B cell (primary cell): ENCODE measurements at regions not wholly inside any gene's neighbourhood (a gene's known extent, or its start where the extent isn't known, plus 50 kb on each side); places are given as distances from the start of the nearest gene placed in this dataset.

Experiments
- ATAC-seq: fragments of 200-7000 bp; cut with Tn5 transposase; one replicate; pipeline ENCODE4 v1.10.0; 2021; ENCODE audit warnings: low read depth, mild to moderate bottlenecking, moderate number of reproducible peaks, moderate library complexity
- CTCF ChIA-PET: fragments of 350-600 bp; sonication (Branson Sonifier 250); formaldehyde crosslinking; loops from one replicate; lab custom pipeline; 2021; ENCODE audit warnings: antibody characterized with exemption, inconsistent platforms; lab: Charles Lee
- POLR2A ChIA-PET: fragments of 350-600 bp; sonication (Branson Sonifier 250); formaldehyde crosslinking; loops from one replicate; lab custom pipeline; 2021; ENCODE audit warnings: antibody characterized with exemption; lab: Charles Lee
- DNase-seq: peaks from one replicate; pipeline ENCODE4 v3.0.0; 2013
- H2AFZ ChIP-seq: 2 replicates; pipeline ENCODE4 v1.6.1; 2012; ENCODE audit warnings: mild to moderate bottlenecking, low read depth, low read length; ENCODE audit not compliant: insufficient read depth, poor library complexity, severe bottlenecking
- H3K27ac ChIP-seq, 2 donors: 1 replicate in 1 of 2; 2 replicates in 1 of 2; pipeline ENCODE4 v1.5.1; 2012 to 2013; ENCODE audit warnings: low read length in 2 of 2, mild to moderate bottlenecking in 2 of 2, moderate library complexity in 1 of 2
- H3K27me3 ChIP-seq, 4 experiments: fragments of 200-600 bp in 1 of 4; sonication (generic) in 1 of 4; replicated peaks in 1 of 4; 1 replicate in 2 of 4; 2 replicates in 2 of 4; pipeline versions ENCODE4 v1.6.1 to v1.7.0; 2013 to 2016; ENCODE audit warnings: low read length in 3 of 4, mild to moderate bottlenecking in 2 of 4, mixed read lengths in 1 of 4, moderate library complexity in 1 of 4; ENCODE audit not compliant: insufficient read depth in 4 of 4, control insufficient read depth in 3 of 4; ENCODE audit errors: control extremely low read depth in 1 of 4
- H3K36me3 ChIP-seq, 2 experiments: replicated peaks in 1 of 2; 1 replicate in 1 of 2; 2 replicates in 1 of 2; pipeline versions ENCODE4 v1.6.1 to v1.7.1; 2013; ENCODE audit warnings: low read length in 1 of 2; ENCODE audit not compliant: insufficient read depth in 2 of 2, control insufficient read depth in 1 of 2; ENCODE audit errors: control extremely low read depth in 1 of 2, extremely low read depth in 1 of 2
- H3K4me1 ChIP-seq, 2 donors: fragments of 200-600 bp in 1 of 2; sonication (generic) in 1 of 2; 1 replicate in 1 of 2; 2 replicates in 1 of 2; pipeline versions ENCODE4 v1.5.1 to v1.6.1; 2013 to 2017; ENCODE audit warnings: low read length in 2 of 2; ENCODE audit not compliant: control insufficient read depth in 2 of 2, insufficient read depth in 2 of 2
- H3K4me2 ChIP-seq: replicated peaks from 2 replicates; pipeline ENCODE3; 2012; ENCODE audit warnings: mild to moderate bottlenecking, low read depth, low read length; ENCODE audit not compliant: poor library complexity, severe bottlenecking
- H3K4me3 ChIP-seq, 5 experiments: fragments of 200-600 bp in 1 of 5; sonication (generic) in 1 of 5; 1 replicate in 3 of 5; 2 replicates in 2 of 5; pipeline versions ENCODE4 v1.5.1 to v1.7.0; 2011 to 2016; ENCODE audit warnings: low read length in 4 of 5, mild to moderate bottlenecking in 4 of 5, low read depth in 2 of 5, control low read depth in 1 of 5, moderate library complexity in 1 of 5; ENCODE audit not compliant: insufficient read depth in 1 of 5; ENCODE audit errors: control extremely low read depth in 1 of 5, extremely low read depth in 1 of 5
- H3K79me2 ChIP-seq: fragments of 200-600 bp; sonication (generic); one replicate; pipeline ENCODE4 v1.6.0; 2016; ENCODE audit warnings: low read length; ENCODE audit not compliant: control insufficient read depth, insufficient read depth
- H3K9ac ChIP-seq: fragments of 200-600 bp; sonication (generic); 2 replicates; pipeline ENCODE4 v1.6.1; 2017; ENCODE audit warnings: mild to moderate bottlenecking, low read length, moderate library complexity
- H3K9me3 ChIP-seq, 3 donors: one replicate each; pipeline versions ENCODE4 v1.6.1 to v1.7.1; 2013; ENCODE audit warnings: low read length in 2 of 3; ENCODE audit not compliant: control insufficient read depth in 2 of 3, insufficient read depth in 1 of 3; ENCODE audit errors: control extremely low read depth in 1 of 3
- H4K20me1 ChIP-seq: 2 replicates; pipeline ENCODE4 v1.6.0; 2012; ENCODE audit warnings: mild to moderate bottlenecking, low read length; ENCODE audit not compliant: insufficient read depth, control insufficient read depth, poor library complexity, severe bottlenecking
- H3K27ac Mint-ChIP-seq: one replicate; pipeline ENCODE4 v1.8.0; 2021; ENCODE audit warnings: mixed read lengths
- H3K27me3 Mint-ChIP-seq: one replicate; pipeline ENCODE4 v1.8.0; 2021; ENCODE audit warnings: mixed read lengths
- H3K4me1 Mint-ChIP-seq: one replicate; pipeline ENCODE4 v1.8.0; 2021; ENCODE audit warnings: mixed read lengths
- H3K4me3 Mint-ChIP-seq: one replicate; pipeline ENCODE4 v1.8.0; 2021; ENCODE audit warnings: mixed read lengths
- H3K9me3 Mint-ChIP-seq: one replicate; pipeline ENCODE4 v1.8.0; 2022; ENCODE audit warnings: mixed read lengths; ENCODE audit not compliant: insufficient read depth
- CTCF ChIP-seq: fragments of 200-600 bp; IDR thresholded peaks from one replicate; pipeline ENCODE4 v1.8.0; 2022; ENCODE audit warnings: antibody characterized with exemption, mild to moderate bottlenecking
- EZH2 ChIP-seq: IDR thresholded peaks from 2 replicates; pipeline ENCODE4 v1.6.1; 2012; ENCODE audit warnings: borderline replicate concordance, low read depth, mild to moderate bottlenecking, moderate library complexity, low read length; ENCODE audit not compliant: insufficient read depth, poor library complexity, severe bottlenecking
- WGBS: methylation state at CpG from one replicate; pipeline ENCODE4 v1.1.5; 2013; ENCODE audit warnings: missing lambda C conversion rate; ENCODE audit not compliant: insufficient coverage; 5-methylcytosine and 5-hydroxymethylcytosine counted together
- intact Hi-C: fragments of 100-400 bp; cut with micrococcal nuclease; formaldehyde crosslinking; loops from one replicate; pipeline ENCODE4 v1.10.0; 2022

GRCh38 chr19:31801611-31802010 lies 452.4 kb upstream of the TSHZ3 start:
- WGBS, result 100% methylated on average over 1 of the region's 4 CpGs
- H3K9me3 Mint-ChIP-seq, result peaks cover 3% of the 10 kb centered on the region
- CTCF ChIA-PET, result no interaction called here

GRCh38 chr19:31803835-31804446 lies 454.7 kb upstream of the TSHZ3 start:
- Mint-ChIP-seq H3K9me3 (peaks cover 3% of the 10 kb centered on the region), H3K4me3 (no peak overlapping the region), H3K27me3 (no peaks in the 10 kb centered on the region), H3K27ac (no peak overlapping the region), H3K4me1 (no peaks in the 10 kb centered on the region)
- POLR2A ChIA-PET, result no interaction called here
- H3K36me3 ChIP-seq, result no peaks in the 10 kb centered on the region
- H3K9me3 ChIP-seq, result peaks cover 0 to 5% (median 0%) of the 10 kb centered on the region in 3 donors
- H3K27ac ChIP-seq, result no peak overlapping the region
- 93% methylated on average over 3 of the region's 6 CpGs for WGBS
- intact Hi-C loops, result no loop called here
- TF ChIP-seq EZH2 (no peak), CTCF (no peak)
- no peak overlapping the region for H3K4me2 ChIP-seq
- H3K27me3 ChIP-seq, result no peaks in the 10 kb centered on the region
- H3K79me2 ChIP-seq, result no peaks in the 10 kb centered on the region
- H3K4me1 ChIP-seq, result no peaks in the 10 kb centered on the region
- CTCF ChIA-PET, result no interaction called here
- DNase-seq, result no peak
- H2AFZ ChIP-seq, result no peak overlapping the region
- H4K20me1 ChIP-seq, result no peaks in the 10 kb centered on the region
- no peak overlapping the region for H3K4me3 ChIP-seq
- H3K9ac ChIP-seq, result no peak overlapping the region
- ATAC-seq, result no peak

More at GRCh38 chr19:31801611-31802010, 452.4 kb upstream of the TSHZ3 start:
- peaks cover 0 to 10% (median 5%) of the 10 kb centered on the region in 3 donors for H3K9me3 ChIP-seq
- H3K27me3 ChIP-seq, result no peaks in the 10 kb centered on the region
- H2AFZ ChIP-seq, result no peak overlapping the region
- H3K36me3 ChIP-seq, result no peaks in the 10 kb centered on the region
- H3K4me2 ChIP-seq, result no peak overlapping the region
- Mint-ChIP-seq H3K4me1 (no peaks in the 10 kb centered on the region), H3K4me3 (no peak overlapping the region), H3K27me3 (no peaks in the 10 kb centered on the region), H3K27ac (no peak overlapping the region)
- no peak for DNase-seq
- H3K27ac ChIP-seq, result no peak overlapping the region
- no peaks in the 10 kb centered on the region for H3K79me2 ChIP-seq
- H3K9ac ChIP-seq, result no peak overlapping the region
- ATAC-seq, result no peak
- no peaks in the 10 kb centered on the region for H3K4me1 ChIP-seq
- POLR2A ChIA-PET, result no interaction called here
- H3K4me3 ChIP-seq, result no peak overlapping the region
- TF ChIP-seq CTCF (no peak), EZH2 (no peak)
- intact Hi-C loops, result no loop called here
- H4K20me1 ChIP-seq, result no peaks in the 10 kb centered on the region
